Astrocyte of the cerebellum (primary cell): ENCODE measurements at regions not wholly inside any gene's neighbourhood (a gene's known extent, or its start where the extent isn't known, plus 50 kb on each side); places are given as distances from the start of the nearest gene placed in this dataset.

Source experiments
- DNase-seq: peaks from one replicate; pipeline ENCODE4 v3.0.0-alpha.2; 2011; ENCODE audit warnings: low read depth
- H3K4me3 ChIP-seq: 2 replicates; pipeline ENCODE4 v1.5.1; 2011; ENCODE audit warnings: mild to moderate bottlenecking, low read depth, low read length, moderate library complexity
- CTCF ChIP-seq: IDR thresholded peaks from 2 replicates; pipeline ENCODE4 v1.5.1; 2012; ENCODE audit warnings: low read length, low read depth, moderate library complexity, mild to moderate bottlenecking; ENCODE audit errors: missing control alignments
- in situ Hi-C: cut with HindIII; loops from 2 replicates; pipeline ENCODE4 v1.10.0; 2017; ENCODE audit warnings: low sequenced_read_pairs

GRCh38 chr11:127133061-127133460, 132.5 kb upstream of the KIRREL3 start:
- in situ Hi-C loops = no loop called here
- H3K4me3 ChIP-seq = no peak overlapping the region
- TF ChIP-seq CTCF = no peak
- DNase-seq = no peak

DNA sequence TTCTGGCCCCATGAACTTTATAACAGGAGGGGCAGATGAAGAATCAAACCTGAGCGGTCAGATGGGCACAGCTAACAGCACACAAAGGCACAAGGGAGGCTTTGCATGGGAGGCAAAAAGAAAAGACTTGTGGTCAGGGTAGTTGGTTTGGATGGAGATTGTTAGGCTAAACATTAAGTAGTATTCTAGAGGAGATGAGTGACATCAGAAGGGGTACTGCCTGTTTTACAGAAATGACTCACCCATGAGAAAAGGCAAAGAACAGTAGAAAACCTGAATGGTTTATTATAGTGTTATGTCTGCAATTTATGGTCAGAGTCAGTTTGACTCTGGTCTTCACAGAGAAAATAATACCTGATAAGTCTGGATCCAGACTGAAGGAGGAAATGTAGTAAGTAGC, 129.8 kb upstream of the KIRREL3 start:
- no peak overlapping the region for H3K4me3 ChIP-seq
- in situ Hi-C loops = no loop called here
- no peak for DNase-seq
- TF ChIP-seq CTCF = no peak

GRCh38 chr11:127126986-127127385, 126.4 kb upstream of the KIRREL3 start:
- no peak for DNase-seq
- in situ Hi-C loops = no loop called here
- TF ChIP-seq CTCF = no peak
- H3K4me3 ChIP-seq = no peak overlapping the region

DNA sequence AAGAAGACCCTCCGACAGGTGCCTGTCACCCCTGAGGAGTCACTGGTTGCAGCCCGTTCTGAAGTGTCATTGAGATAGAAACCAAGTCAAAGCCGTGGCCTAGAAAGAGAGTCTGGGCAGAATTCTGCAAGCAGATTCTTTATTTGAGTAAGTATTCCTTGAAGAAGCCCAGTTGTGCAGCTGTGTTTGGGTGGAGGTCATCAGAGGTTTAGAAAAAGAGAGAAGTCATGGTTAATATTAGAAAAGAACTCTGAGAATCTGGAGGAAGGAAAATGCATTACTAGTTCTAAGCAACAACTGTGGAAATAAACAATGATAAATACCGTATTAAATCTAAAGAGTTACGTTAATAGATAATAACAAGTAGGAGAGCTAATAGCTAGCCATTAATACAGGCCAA, 118.8 kb upstream of the KIRREL3 start:
- H3K4me3 ChIP-seq = no peak overlapping the region
- DNase-seq = no peak
- TF ChIP-seq CTCF = no peak
- in situ Hi-C loops = no loop called here

DNA sequence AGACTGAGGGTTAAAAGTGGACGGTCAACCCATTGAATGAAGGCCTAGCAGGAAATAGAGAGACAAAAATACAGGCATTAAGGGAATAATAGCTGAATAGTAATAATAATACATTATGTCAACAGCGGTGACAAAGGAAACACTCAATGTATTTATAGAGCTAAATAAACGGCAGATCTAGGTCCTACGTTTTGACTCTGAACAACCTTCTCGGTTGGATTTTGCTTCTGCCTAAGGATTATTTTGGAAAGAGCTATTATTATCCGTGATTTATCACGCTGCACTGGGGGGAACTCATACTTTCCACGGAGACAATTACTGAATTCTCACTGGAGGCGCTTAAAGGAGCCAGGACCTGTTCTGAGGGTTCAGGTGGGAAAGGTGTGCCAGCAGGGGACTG, 118.2 kb upstream of the KIRREL3 start:
- in situ Hi-C loops = no loop called here
- no peak for DNase-seq
- TF ChIP-seq CTCF = no peak
- H3K4me3 ChIP-seq = no peak overlapping the region

DNA sequence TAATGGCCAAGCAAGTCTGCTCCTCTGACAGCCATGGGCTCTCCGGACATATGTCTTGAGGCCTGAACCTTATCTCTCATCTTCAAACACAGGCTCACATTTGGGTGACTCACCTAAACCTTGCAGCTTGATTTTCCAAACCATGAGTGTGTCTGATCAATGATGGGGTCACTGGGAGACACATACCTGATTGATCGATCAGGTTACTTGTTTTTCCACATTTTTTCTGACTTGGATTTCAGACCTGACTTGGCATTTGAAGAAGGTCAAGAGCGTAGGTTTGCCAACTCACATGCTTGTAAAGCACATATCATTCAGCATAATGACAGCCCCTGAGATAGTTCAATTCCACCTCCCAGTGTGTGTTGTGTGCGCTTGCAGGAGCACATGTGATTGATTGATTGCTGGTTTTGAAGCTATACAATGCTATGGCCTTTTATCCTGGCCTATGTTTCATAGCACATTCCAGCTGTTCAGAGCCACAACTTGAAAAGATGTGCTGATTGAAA, 116.7 kb upstream of the KIRREL3 start:
- in situ Hi-C loops = no loop called here
- TF ChIP-seq CTCF = no peak
- H3K4me3 ChIP-seq = no peak overlapping the region
- DNase-seq = no peak

- in situ Hi-C loops = no loop called here
- TF ChIP-seq CTCF = no peak
- no peak overlapping the region for H3K4me3 ChIP-seq
- no peak for DNase-seq
These were observed 115.3 kb upstream of the KIRREL3 start for GRCh38 chr11:127115844-127116243.
